Gastrocnemius medialis (tissue), 4 donors: ENCODE measurements at regions not wholly inside any gene's neighbourhood (a gene's known extent, or its start where the extent isn't known, plus 50 kb on each side); places are given as distances from the start of the nearest gene placed in this dataset.

Experiments
- ATAC-seq, 2 donors: fragments of 150-250 bp; one replicate each; pipeline ENCODE4 v1.9.1; 2016
- DNase-seq, 2 donors: peaks; one replicate each; pipeline ENCODE4 v3.0.0-alpha.2; 2019
- H3K27ac ChIP-seq, 4 donors: fragments of 200-600 bp; sonication (generic); 1 replicate in 1 of 4; 2 replicates in 3 of 4; pipeline ENCODE4 v1.5.1; 2016 to 2018; ENCODE audit warnings: mild to moderate bottlenecking in 2 of 4, moderate library complexity in 1 of 4
- H3K27me3 ChIP-seq, 3 donors: fragments of 200-600 bp; sonication (generic) in 2 of 3; 1 replicate in 1 of 3; 2 replicates in 2 of 3; pipeline versions ENCODE4 v1.5.1 to v1.6.0; 2016 to 2019; ENCODE audit warnings: mild to moderate bottlenecking in 1 of 3, moderate library complexity in 1 of 3
- H3K36me3 ChIP-seq, 2 donors: fragments of 200-600 bp; sonication (generic) in 1 of 2; one replicate each; pipeline ENCODE4 v1.5.1; 2017 to 2018
- H3K4me1 ChIP-seq, 2 donors: fragments of 200-600 bp; sonication (generic) in 1 of 2; one replicate each; pipeline ENCODE4 v1.5.1; 2016 to 2017; ENCODE audit warnings: mild to moderate bottlenecking in 2 of 2
- H3K4me3 ChIP-seq, 4 donors: fragments of 200-600 bp; sonication (generic) in 3 of 4; 1 replicate in 1 of 4; 2 replicates in 3 of 4; pipeline ENCODE4 v1.5.1; 2016 to 2019; ENCODE audit warnings: mild to moderate bottlenecking in 2 of 4
- H3K9me3 ChIP-seq, 3 donors: fragments of 200-600 bp; sonication (generic) in 2 of 3; 1 replicate in 1 of 3; 2 replicates in 2 of 3; pipeline ENCODE4 v1.5.1; 2016 to 2019
- POLR2A ChIP-seq, 2 donors: fragments of 450-650 bp; IDR thresholded peaks; one replicate each; pipeline ENCODE4 v1.6.1; 2017; ENCODE audit warnings: antibody characterized with exemption in 2 of 2, mild to moderate bottlenecking in 2 of 2, moderate library complexity in 2 of 2
- in situ Hi-C, 4 donors: fragments of 200-750 bp; cut with MboI; loops; one replicate each; pipeline versions ENCODE4 v1.15.0 to v1.8.0; 2017; ENCODE audit warnings: low sequenced_read_pairs in 4 of 4
- intact Hi-C: fragments of 100-400 bp; cut with DNase I; formaldehyde crosslinking; loops from one replicate; pipeline ENCODE4 v1.15.1; 2023; ENCODE audit warnings: low total_unique reads
- TF ChIP-seq, protein P1 (sequence below), 5 experiments: fragments of 450-650 bp in 3 of 5; fragments of 200-600 bp in 2 of 5; sonication (generic) in 2 of 5; IDR thresholded peaks in 4 of 5; conservative IDR thresholded peaks in 1 of 5; 1 replicate in 4 of 5; 2 replicates in 1 of 5; pipeline ENCODE4 v1.5.1; 2016 to 2019; ENCODE audit warnings: antibody characterized with exemption in 5 of 5, mild to moderate bottlenecking in 3 of 5, moderate library complexity in 3 of 5

- no peak overlapping the region for H3K4me3 ChIP-seq
- H3K4me1 ChIP-seq, result no peaks in the 10 kb centered on the region
- DNase-seq, result no peak
- H3K27me3 ChIP-seq, result no peaks in the 10 kb centered on the region
- in situ Hi-C loops, result no loop called here
- no peak overlapping the region for H3K27ac ChIP-seq
- TF ChIP-seq POLR2A (IDR thresholded peaks at IDR 0.05), result no peak
- TF ChIP-seq, protein P1, sequence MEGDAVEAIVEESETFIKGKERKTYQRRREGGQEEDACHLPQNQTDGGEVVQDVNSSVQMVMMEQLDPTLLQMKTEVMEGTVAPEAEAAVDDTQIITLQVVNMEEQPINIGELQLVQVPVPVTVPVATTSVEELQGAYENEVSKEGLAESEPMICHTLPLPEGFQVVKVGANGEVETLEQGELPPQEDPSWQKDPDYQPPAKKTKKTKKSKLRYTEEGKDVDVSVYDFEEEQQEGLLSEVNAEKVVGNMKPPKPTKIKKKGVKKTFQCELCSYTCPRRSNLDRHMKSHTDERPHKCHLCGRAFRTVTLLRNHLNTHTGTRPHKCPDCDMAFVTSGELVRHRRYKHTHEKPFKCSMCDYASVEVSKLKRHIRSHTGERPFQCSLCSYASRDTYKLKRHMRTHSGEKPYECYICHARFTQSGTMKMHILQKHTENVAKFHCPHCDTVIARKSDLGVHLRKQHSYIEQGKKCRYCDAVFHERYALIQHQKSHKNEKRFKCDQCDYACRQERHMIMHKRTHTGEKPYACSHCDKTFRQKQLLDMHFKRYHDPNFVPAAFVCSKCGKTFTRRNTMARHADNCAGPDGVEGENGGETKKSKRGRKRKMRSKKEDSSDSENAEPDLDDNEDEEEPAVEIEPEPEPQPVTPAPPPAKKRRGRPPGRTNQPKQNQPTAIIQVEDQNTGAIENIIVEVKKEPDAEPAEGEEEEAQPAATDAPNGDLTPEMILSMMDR (IDR thresholded peaks at IDR 0.05 in 4 of 5, conservative IDR thresholded peaks at IDR 0.05 in 1 of 5), result no peak
- no peaks in the 10 kb centered on the region for H3K36me3 ChIP-seq
- no peaks in the 10 kb centered on the region for H3K9me3 ChIP-seq
- no peak for ATAC-seq
- intact Hi-C loops, result no loop called here
Observed at GRCh38 chr12:29054858-29055663, 94.0 kb upstream of the FAR2 start.

DNA sequence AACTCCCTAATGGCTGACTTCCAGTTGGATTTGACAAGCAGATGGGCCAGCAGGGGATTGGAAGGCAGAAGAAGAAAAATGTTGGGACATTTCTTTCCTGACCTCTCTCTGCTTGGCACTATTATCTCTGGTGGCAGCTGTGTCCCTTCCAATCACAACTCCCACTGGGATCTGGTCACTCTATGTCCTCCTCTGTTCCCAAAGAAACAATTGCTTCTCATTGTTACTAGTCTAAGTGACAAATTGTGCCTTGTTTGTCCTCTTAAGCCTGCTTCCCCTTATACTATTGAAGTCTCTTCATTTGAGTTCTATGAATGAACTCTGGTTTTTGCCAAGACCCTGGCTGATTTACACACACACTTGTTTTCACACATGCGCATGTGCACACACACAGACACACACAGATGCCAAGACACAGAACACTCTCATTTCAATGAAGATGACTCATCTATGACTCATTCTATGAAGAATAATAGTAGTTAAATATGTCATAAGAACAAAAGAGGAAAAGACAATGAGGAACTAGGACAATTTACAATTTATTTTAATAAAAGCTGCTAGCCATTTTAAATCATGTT, 83.0 kb upstream of the FAR2 start:
- no peak for DNase-seq
- Histone ChIP-seq H3K9me3 (no peaks in the 10 kb centered on the region), H3K27me3 (no peaks in the 10 kb centered on the region), H3K4me3 (no peak overlapping the region), H3K36me3 (no peaks in the 10 kb centered on the region), H3K4me1 (no peaks in the 10 kb centered on the region), H3K27ac (no peak overlapping the region)
- TF ChIP-seq POLR2A (IDR thresholded peaks at IDR 0.05), result no peak
- TF ChIP-seq, protein P1 (IDR thresholded peaks at IDR 0.05 in 4 of 5, conservative IDR thresholded peaks at IDR 0.05 in 1 of 5), result no peak
- intact Hi-C loops (no loop called here), in situ Hi-C loops (no loop called here)
- no peak for ATAC-seq

DNA sequence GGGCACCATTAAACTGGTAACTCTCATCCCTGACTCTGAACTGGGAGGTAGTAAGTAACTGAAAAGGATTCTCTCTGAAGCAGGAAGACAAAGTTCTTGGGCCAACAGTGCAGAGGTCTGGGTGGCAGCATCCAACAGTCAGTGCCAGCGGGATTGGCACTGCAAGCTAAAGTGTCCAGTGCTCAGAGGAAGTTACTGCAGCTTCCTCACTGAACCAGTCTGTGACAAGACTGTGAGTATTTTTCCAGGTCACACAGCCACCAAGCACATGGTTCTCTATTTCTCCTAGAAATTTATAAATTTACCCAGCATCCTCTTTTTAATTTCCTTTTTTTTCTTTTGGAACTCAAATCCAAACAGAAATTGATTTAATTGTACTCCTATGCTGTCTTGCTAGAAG, 81.6 kb upstream of the FAR2 start:
- in situ Hi-C loops, result no loop called here
- TF ChIP-seq POLR2A (IDR thresholded peaks at IDR 0.05), result no peak
- TF ChIP-seq, protein P1 (IDR thresholded peaks at IDR 0.05 in 4 of 5, conservative IDR thresholded peaks at IDR 0.05 in 1 of 5), result no peak
- H3K4me1 ChIP-seq, result no peaks in the 10 kb centered on the region
- ATAC-seq (no peak), DNase-seq (no peak)
- H3K4me3 ChIP-seq, result no peak overlapping the region
- H3K36me3 ChIP-seq, result no peaks in the 10 kb centered on the region
- H3K27ac ChIP-seq, result no peak overlapping the region
- H3K27me3 ChIP-seq, result no peaks in the 10 kb centered on the region
- intact Hi-C loops, result no loop called here
- H3K9me3 ChIP-seq, result no peaks in the 10 kb centered on the region

DNA sequence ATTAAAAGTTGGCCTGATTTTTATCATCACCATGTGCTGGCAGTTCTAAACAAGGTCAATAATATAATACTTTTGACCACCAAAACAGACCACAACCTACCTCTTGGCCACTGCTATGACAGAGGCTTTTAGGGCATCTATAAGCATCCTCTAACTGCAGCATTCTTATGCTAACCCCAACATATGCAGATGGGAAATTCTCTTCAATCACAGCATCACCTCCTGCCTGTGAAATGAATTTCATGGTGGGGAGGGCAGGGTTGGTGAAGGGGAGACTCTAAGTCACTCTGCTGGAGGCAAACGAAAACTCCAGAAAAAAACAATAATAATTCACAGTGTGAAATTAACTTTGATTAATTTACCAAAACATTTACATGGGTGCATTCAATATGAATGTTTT, 78.8 kb upstream of the FAR2 start:
- H3K27me3 ChIP-seq, result no peaks in the 10 kb centered on the region
- no peak overlapping the region for H3K27ac ChIP-seq
- intact Hi-C loops (loop anchor here (5.0 kb wide), 1 partner anchor 247 kb away; no protein-coding TSS in a partner anchor), in situ Hi-C loops (loop anchor here in 1 of 4 donors (10.0 kb wide), 1 partner anchor 244 kb away; no protein-coding TSS in a partner anchor)
- no peak for DNase-seq
- TF ChIP-seq POLR2A (IDR thresholded peaks at IDR 0.05), result no peak
- TF ChIP-seq, protein P1 (IDR thresholded peaks at IDR 0.05 in 4 of 5, conservative IDR thresholded peaks at IDR 0.05 in 1 of 5), result no peak
- no peak for ATAC-seq
- H3K4me3 ChIP-seq, result no peak overlapping the region
- H3K4me1 ChIP-seq, result no peaks in the 10 kb centered on the region
- no peaks in the 10 kb centered on the region for H3K9me3 ChIP-seq
- no peaks in the 10 kb centered on the region for H3K36me3 ChIP-seq
